ENCODE measurements at regions not wholly inside any gene's neighbourhood (a gene's known extent, or its start where the extent isn't known, plus 50 kb on each side); places are given as distances from the start of the nearest gene placed in this dataset.

DNA sequence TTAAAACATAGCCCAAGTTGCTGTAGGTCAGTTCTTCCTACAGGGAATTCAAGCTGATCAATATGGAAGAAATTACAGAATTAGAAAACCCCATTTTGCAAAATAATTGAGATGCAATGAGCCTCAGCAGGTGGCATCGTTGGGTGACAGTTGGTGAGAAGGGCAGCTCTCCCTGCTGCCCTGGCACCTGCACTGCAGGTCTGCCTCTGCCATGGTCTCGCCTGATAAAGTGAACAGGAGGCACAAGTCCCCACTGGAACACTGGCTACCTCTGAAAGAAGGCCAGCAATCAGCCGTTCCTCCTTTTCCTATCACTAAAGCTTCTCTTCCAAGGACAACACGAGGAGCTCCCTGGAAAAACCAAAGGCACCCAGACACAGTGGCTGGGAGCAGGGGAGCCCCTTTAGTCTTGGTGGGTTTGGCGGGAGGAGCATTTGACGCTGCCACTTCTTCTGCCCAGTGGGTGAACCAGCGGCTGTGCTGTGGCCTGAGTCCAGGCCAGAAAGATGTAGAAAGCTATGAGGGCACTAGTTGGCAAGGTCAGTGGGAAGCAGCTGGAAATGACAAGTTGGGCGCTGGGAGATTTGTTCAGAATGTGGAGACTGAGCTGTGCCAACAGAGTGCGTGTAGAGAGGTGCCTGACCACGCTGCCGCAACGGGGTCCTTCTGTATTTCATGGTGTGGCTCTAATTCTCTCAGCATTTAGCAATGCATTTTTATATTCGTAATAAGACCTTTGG, 93.1 kb downstream of the RIPK4 start:
- TF ChIP-seq, protein P1, sequence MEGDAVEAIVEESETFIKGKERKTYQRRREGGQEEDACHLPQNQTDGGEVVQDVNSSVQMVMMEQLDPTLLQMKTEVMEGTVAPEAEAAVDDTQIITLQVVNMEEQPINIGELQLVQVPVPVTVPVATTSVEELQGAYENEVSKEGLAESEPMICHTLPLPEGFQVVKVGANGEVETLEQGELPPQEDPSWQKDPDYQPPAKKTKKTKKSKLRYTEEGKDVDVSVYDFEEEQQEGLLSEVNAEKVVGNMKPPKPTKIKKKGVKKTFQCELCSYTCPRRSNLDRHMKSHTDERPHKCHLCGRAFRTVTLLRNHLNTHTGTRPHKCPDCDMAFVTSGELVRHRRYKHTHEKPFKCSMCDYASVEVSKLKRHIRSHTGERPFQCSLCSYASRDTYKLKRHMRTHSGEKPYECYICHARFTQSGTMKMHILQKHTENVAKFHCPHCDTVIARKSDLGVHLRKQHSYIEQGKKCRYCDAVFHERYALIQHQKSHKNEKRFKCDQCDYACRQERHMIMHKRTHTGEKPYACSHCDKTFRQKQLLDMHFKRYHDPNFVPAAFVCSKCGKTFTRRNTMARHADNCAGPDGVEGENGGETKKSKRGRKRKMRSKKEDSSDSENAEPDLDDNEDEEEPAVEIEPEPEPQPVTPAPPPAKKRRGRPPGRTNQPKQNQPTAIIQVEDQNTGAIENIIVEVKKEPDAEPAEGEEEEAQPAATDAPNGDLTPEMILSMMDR (IDR thresholded peaks at IDR 0.05; ENCODE audit: low read depth, low read length): no peak
- TF ChIP-seq, protein P2, sequence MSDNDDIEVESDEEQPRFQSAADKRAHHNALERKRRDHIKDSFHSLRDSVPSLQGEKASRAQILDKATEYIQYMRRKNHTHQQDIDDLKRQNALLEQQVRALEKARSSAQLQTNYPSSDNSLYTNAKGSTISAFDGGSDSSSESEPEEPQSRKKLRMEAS (IDR thresholded peaks at IDR 0.05; ENCODE audit: low read depth, low read length): no peak
- TF ChIP-seq MYC (IDR thresholded peaks at IDR 0.05; ENCODE audit: low read depth, low read length): no peak
- TF ChIP-seq POLR2A (IDR thresholded peaks at IDR 0.05; ENCODE audit: extremely low read depth, insufficient read length): no peak
- H3K4me3 ChIP-seq (ENCODE audit: low read depth, low read length): no peak overlapping the region
- DNase-seq (ENCODE audit: low read depth): no peak

DNA sequence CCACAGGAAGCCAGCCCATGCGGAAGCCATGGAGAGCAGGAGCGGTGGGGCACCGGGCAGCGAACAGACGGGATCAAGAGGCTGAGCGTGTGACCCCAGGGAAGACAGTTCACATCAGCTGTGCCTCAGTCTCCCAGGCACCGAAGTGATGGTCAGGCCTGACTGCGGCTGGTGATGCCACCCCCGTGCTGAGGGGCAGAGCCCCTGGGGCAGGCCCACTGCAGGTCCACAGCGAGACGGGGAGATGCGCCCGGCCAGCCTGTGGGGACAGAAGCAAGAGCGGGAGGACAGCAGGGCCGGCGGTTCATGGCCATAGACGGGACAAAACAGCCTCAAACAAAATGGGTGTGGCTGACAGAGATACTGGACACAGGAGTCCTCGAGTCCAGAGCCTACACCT, 93.8 kb downstream of the RIPK4 start:
- no peak overlapping the region for H3K4me3 ChIP-seq (ENCODE audit: low read depth, low read length)
- TF ChIP-seq MYC (IDR thresholded peaks at IDR 0.05; ENCODE audit: low read depth, low read length) (no peak), POLR2A (IDR thresholded peaks at IDR 0.05; ENCODE audit: extremely low read depth, insufficient read length) (no peak)
- TF ChIP-seq, protein P2 (IDR thresholded peaks at IDR 0.05; ENCODE audit: low read depth, low read length): no peak
- TF ChIP-seq, protein P1 (IDR thresholded peaks at IDR 0.05; ENCODE audit: low read depth, low read length): no peak
- no peak for DNase-seq (ENCODE audit: low read depth)

DNA sequence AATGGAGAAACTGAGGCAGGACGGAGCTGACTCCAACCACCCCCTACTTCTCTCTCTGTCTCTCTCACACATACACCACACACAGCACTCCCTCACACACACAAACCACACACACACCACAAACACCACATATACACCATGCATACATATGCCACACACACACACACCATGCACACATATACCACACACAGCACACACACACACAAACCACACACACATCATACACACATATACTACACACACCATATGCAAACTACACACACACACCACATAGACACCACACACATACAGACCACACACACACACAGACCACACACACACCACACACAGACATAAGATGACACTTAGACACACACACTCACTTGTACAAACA, 94.3 kb downstream of the RIPK4 start:
- TF ChIP-seq MYC (IDR thresholded peaks at IDR 0.05; ENCODE audit: low read depth, low read length) (no peak), POLR2A (IDR thresholded peaks at IDR 0.05; ENCODE audit: extremely low read depth, insufficient read length) (no peak)
- TF ChIP-seq, protein P1 (IDR thresholded peaks at IDR 0.05; ENCODE audit: low read depth, low read length): no peak
- TF ChIP-seq, protein P2 (IDR thresholded peaks at IDR 0.05; ENCODE audit: low read depth, low read length): no peak
- no peak for DNase-seq (ENCODE audit: low read depth)
- H3K4me3 ChIP-seq (ENCODE audit: low read depth, low read length): no peak overlapping the region

DNA sequence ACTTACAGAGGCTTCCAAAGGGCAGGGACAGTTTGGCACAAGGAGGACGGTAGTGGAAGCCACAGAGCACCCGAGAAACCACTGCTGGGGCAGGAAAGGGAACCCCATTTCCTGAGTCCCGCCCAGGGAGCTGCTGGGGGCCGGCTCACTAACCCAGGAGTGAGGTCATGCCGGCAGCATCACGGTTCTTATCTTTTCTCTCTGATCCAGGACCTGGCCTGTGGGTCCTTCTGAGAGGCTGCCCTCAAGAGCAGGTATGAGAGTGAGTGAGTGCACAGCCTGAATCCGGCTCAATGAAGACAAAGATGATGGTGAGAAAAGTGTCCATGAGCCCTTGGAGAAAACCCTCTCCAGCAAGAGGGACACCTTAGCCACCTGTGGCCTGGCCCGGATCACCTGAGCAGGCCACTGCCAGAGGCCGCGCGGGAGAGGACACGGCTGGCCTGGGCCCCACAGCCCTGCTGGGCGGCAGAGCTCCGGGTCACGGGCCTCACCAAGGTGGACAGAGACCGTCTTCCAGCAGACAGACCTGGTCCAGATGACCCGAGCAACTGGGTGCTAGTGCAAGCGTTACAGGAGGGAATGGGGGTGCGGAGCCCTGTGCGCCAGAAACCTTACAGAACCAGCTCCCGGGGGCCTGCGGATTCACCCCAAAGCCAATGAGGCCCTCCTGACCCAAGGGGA, 94.9 kb downstream of the RIPK4 start:
- TF ChIP-seq, protein P2 (IDR thresholded peaks at IDR 0.05; ENCODE audit: low read depth, low read length): no peak
- no peak for TF ChIP-seq POLR2A (IDR thresholded peaks at IDR 0.05; ENCODE audit: extremely low read depth, insufficient read length)
- TF ChIP-seq MYC (IDR thresholded peaks at IDR 0.05; ENCODE audit: low read depth, low read length): no peak
- TF ChIP-seq, protein P1 (IDR thresholded peaks at IDR 0.05; ENCODE audit: low read depth, low read length): no peak
- no peak for DNase-seq (ENCODE audit: low read depth)
- no peak overlapping the region for H3K4me3 ChIP-seq (ENCODE audit: low read depth, low read length)

DNA sequence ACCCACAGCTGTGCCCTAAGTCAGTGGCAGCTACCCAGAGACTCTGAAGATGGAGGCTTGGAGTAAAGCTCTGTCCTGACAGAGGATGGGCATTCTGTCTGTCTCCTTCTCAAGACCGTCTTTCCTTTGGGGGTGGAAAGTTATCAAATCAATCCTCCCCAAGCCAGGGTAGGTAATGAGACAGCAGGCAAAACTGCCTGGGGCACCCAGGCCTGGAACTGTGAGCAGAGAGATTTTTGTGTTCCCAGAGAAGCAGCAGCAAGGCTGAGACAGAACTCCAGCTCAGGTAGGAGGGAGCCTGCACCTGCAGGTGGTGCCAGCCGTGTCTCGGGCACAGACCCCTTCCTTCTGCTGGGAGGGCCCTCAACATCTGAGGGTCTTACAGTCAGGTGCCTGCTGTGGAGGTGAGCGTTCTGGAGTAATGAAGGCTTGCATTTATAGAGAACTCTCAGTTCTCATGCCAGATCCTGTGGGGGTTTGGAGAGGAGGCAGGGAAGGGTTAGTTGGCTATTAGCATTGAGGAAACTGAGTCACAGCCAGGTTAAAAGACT, 95.6 kb downstream of the RIPK4 start:
- DNase-seq (ENCODE audit: low read depth): no peak
- TF ChIP-seq POLR2A (IDR thresholded peaks at IDR 0.05; ENCODE audit: extremely low read depth, insufficient read length): no peak
- TF ChIP-seq, protein P1 (IDR thresholded peaks at IDR 0.05; ENCODE audit: low read depth, low read length): no peak
- H3K4me3 ChIP-seq (ENCODE audit: low read depth, low read length): no peak overlapping the region

All from NB4 (cell line).